EL (cell line): ENCODE measurements at regions not wholly inside any gene's neighbourhood (a gene's known extent, or its start where the extent isn't known, plus 50 kb on each side); places are given as distances from the start of the nearest gene placed in this dataset.

ENCODE experiments used
- DNase-seq: peaks from one replicate; pipeline ENCODE4 v3.0.0-alpha.2; 2016

DNA sequence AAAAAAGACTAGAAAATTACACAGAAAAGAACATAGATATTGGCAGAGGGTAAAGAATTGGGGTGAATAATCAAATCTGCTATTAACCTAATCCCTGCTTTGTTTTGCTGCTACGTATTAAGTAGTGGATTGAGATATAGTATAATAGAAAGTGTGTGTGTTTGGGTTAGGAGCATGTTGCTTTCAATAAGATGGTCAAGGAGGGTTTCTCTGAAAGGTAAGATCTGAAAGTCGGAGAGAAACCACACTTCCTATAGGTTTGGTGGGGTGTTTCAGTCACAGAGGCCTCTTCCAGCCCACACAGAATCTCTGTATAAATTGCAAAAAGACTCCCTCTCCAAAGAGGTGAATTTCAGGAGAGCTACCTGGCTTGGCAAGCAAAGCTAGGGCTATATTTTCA, 345.7 kb upstream of the SATB1 start:
- no peak for DNase-seq

- DNase-seq: no peak
Measured at GRCh38 chr3:18767756-18768303, 342.7 kb upstream of the SATB1 start.

GRCh38 chr3:18766974-18767373, 341.8 kb upstream of the SATB1 start:
- DNase-seq: no peak

GRCh38 chr3:18765662-18766061, 340.5 kb upstream of the SATB1 start:
- DNase-seq: no peak

DNA sequence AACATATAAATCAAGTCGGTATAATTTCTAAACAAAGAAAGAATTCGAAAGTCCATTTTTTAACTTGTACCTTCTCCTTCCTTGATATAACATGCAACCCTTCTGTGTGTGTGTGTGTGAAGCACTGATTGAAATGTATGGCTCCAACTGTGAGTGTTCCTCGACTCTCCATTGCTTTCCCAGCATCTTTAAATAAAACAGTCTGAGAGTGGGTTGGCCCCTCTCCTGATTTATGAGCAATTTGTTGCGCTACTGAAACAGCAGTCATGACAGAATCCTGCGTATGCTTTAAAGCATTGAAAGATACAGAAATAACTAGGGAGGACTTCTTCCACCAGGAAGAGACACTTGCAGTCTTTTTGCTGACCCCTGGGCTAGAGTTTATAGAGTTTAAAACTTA, 340.0 kb upstream of the SATB1 start:
- no peak for DNase-seq

GRCh38 chr3:18761530-18761929, 336.4 kb upstream of the SATB1 start:
- no peak for DNase-seq

GRCh38 chr3:18758047-18758704, 333.0 kb upstream of the SATB1 start:
- DNase-seq: peak; percentile 3

DNA sequence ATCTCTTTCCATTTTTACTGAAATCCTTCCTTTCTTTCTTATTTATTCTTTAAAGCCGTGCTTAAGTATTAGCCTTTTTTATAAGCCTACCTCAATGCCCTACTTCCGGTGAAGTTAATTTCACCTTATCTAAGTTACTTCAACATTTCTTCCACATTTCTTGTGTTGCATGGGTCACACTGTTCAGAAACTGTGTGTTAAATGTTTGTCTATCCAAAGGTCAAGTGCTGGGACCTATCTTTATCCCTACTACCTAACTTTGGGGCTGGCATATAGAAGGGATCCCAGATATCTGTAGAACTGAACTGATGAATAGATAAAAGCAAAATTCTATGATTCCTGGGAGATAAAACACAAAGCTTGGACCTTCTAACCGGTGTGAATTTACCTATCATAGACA, 332.3 kb upstream of the SATB1 start:
- no peak for DNase-seq

DNA sequence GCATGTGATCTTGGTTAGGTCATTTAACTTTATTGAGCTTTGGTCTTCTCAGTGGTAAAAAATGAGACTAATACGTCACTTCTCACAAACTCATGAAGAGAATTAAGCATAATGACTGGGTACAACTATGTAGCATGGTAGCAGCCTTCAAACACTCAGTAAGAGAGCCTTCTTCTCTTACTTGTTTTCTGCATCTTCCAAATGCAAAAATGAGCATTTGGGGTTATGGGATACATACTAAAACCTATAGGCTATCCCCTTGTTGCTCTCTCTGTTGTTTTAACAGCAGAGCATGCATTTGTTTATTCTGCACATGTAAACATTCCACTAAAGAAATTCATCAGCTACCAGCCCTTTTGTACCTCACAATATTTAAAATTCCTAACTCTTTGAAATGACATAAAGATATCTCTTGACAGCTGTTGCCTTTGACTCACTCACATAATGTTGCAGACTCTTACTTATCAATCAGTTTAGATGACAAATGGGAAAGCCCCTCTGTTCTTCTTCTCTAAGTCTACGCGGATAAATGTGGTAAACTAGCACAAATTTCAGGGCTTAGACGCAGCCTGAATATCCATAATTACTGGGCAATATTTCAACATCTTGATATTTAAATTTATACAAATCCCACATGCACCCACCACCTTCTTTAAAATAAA, 327.3 kb upstream of the SATB1 start:
- DNase-seq: no peak

- no peak for DNase-seq
Measured at GRCh38 chr3:18751514-18751913, 326.4 kb upstream of the SATB1 start.

- no peak for DNase-seq
Measured at GRCh38 chr3:18747383-18747782, 322.2 kb upstream of the SATB1 start.

DNA sequence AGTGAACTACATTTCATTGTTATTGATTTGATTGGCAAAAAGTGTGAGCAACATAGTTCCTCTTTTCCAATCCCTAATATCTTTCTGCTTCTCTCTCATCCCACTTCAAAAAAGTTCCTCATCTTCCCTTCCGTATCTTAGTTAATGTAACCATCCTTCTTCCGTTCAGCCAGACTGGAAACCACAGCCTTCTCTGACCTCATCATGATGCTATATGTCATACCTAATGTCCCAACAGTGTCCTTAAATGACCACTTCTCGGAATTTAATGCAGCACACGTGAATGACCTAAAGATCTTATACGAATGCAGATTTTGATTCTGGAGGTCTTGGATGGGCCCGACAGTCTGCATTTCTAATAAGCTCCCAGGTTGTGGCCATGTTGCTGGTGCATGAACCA, 320.3 kb upstream of the SATB1 start:
- DNase-seq: no peak

DNA sequence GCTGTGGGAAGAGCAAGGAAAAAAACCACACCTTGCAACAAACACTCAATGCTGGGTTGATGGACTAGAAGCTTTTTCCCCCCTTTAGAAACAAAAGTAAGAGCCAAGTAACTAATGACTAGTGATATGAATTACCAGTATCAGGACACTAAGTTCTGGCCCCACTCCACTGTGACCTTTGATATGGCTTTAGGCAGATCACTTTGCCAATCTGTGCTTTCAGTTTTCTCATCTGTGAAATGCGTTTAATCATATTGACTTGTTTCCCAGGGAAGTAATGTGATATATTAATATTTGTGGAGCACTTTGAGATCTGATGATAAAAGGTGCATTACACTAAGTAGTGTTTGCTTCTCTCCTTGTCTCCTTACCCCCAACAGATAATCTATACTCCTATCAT, 319.3 kb upstream of the SATB1 start:
- no peak for DNase-seq

DNA sequence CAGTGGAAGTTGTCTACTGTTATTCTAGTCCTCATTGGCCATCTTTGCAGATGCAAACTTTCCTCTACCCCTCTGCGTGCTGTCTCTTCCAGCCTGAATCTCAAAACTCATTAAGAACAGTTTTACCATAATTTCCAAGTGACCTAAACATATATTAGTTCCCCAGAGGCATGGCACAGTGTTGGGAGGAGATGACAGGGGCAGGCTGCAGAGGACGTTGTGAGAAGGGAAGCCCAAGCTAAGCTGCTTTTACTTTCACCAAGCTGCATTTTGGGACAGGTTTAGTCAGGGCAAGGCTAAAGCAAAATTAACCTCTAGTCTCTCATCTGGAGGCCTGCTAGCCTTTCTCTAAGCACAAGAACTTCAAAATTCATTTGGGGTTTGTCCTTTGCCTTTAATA, 318.6 kb upstream of the SATB1 start:
- DNase-seq: no peak

GRCh38 chr3:18740631-18741583, 315.8 kb upstream of the SATB1 start:
- no peak for DNase-seq

- no peak for DNase-seq
Measured at GRCh38 chr3:18739099-18739433, 313.9 kb upstream of the SATB1 start.

DNA sequence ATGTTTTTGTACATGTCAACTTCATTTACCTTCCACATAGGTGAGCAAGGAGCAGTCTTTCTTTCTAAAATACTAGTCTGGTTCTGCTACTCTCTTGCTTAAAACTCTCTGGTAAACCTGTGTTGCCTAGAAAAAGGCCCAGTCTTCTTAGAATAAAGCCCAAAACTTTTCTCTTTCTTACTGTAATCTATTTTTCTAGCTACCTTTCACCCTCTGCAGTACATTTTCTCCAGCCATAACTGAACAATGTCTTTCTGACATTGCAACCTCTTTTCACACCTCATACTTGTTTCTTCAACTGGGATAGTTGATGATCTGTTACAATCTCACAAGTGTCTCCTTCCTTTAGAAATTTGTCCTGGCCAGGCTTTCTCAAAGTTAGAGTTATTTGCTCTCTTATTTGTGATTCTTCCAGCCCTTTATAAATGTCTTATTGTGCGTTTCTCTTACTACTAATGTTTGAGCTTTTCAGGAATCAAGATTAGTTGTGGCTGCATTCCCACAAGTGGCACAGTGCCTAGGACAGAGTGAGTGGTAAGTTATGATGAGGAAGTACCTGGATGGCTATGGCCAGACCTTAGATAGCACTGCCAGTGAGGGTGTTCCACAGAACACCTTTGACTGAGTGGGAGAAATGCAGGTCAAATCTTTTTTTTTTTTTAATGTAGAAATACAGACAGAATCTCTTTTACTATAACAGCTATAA, 313.4 kb upstream of the SATB1 start:
- no peak for DNase-seq

- DNase-seq: no peak
Measured at GRCh38 chr3:18735005-18735404, 309.9 kb upstream of the SATB1 start.

DNA sequence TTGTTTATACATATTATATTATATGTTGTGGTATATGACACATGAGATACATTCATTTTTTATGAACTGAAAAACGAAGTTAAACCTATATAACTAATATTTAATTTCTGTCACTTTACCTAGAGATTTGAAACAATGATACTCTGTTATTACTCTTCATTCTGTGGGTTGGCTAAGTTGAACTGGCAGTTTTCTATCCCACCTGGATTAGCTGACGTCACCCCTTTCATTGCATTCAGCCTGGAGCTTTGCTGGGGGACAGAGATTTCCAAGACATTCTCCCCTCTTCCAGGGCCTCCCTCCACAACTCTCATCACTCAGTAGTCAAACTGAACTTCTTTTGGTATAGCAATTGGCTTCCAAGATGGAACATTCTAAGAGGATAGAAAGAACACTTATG, 309.2 kb upstream of the SATB1 start:
- DNase-seq: no peak

- DNase-seq: no peak
Measured at GRCh38 chr3:18732474-18732873, 307.3 kb upstream of the SATB1 start.

DNA sequence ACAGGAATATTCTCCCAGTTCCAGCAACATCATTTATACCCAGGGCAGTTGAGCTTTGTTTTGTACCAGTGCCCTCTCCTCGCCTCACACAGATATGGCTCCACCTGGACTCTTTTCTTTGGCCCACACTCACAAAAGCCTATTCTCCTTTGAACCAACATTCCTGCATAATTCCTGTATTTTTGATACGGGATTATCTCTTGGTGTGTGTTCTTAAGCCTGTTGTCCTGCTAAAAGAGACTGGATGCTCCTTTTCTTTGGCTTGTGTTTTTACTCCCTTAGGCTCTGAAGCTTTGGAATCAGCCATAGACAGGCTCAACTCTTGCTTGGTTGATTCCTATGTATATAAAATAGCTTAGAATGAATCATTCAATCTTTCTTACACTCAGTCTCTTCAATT, 305.4 kb upstream of the SATB1 start:
- no peak for DNase-seq

- DNase-seq: no peak
Measured at GRCh38 chr3:18729671-18730070, 304.5 kb upstream of the SATB1 start.
